HG03520 (cell line): ENCODE measurements at regions not wholly inside any gene's neighbourhood (a gene's known extent, or its start where the extent isn't known, plus 50 kb on each side); places are given as distances from the start of the nearest gene placed in this dataset.

Experiments used
- ATAC-seq: cut with Tn5 transposase; IDR thresholded peaks from one replicate; pipeline ENCODE4 v1.9.1; 2021; ENCODE audit warnings: mild to moderate bottlenecking, moderate library complexity; ENCODE audit not compliant: unreplicated experiment

DNA sequence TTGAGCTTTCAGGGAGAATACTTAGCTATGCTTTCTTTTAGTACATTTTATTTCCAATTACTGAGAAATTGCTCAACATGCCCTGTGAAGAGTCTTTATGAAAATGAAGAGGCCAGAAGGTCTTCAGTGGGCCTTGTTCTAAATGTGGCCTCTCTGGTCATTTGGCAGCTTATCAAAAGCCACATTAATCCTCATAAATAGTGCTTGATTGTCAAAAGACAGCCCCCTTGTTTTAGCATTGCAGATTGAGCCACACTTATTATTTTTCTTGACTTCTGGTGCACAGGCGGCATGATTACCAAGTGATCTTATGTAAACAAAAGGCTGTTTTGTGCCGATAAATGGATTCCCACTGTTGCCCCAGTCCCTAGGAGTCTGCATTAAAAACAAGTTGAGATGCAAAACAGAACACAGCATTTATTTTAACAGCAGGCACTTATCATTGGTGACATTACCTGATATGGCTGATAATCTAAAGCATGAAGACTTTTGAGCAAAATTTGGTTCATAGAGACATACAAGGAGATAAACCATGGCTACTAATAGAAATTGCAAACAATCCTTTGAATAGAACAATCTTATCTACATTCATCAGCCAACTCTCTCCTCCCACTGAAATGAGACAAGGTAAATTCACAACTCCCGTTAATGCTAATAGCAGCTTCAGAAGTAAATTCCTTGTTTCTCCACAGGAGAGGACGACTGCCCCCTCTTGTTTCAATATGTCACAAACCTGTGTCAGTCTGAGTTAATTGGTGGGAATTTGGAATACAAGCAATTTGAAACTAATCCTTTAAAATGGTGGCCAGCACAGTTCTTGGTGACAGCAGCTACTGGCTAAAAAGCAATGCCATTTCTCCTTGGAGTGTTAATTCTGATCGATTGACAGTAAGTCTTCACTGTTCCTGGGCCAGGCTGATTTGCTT lies 194.3 kb downstream of the NSUN3 start:
- ATAC-seq = no peak

DNA sequence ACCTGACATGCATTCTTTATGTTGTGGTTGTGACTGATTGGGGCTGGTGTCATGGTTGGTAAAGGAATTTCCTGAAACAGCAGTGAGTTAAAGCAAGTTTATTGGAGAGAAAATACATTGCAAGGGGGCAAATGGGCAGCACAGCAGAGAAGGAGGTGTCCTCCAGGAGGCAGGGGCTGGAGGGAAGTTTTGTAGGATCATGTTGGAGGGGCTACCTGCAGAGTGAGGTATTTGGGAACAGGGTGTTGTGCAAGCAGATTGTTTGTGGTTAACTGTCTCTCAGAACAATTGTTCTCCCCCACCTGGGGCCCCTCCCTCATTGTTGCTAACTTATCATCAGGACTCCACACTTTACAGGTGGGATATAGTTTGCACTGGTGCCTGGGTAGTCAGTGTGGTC lies 196.0 kb downstream of the NSUN3 start:
- ATAC-seq = no peak

DNA sequence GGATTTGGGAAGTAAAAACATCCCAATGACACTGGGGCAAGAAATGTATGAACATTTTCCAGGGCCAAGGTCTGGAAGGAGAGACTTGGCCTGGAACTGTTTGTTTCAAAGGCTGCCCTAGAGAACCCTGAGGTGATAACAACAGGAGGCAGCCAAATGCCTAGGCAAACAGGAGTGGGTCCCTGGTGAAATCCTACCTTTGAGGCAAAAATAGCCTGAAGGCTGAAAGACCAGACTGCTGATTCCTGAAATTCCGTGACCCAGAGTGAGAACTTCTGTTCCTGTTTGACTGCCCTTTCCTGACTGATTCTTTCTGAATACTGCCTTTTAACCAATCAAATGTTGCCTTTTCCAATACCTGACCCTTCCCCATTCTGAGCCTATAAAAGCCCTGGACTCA lies 196.4 kb downstream of the NSUN3 start:
- ATAC-seq = no peak

DNA sequence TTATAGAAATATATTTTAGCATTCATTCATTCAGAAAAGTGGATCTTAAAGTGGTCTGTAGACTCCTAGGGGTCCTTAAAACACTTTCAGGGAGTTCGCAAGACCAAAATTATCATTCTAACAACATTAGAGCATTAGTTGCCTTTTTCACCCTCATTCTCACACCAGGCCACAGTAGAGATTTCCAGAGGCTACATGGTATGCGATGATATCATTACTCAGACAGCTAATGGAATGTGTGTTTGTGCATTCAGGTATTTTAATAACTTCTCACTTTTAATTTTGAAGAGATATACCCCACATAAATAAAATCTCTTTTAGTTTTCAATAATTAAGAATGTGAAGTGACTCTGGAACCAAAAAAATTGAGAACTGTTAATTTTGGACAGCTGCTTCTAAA lies 206.9 kb downstream of the NSUN3 start:
- no peak for ATAC-seq

DNA sequence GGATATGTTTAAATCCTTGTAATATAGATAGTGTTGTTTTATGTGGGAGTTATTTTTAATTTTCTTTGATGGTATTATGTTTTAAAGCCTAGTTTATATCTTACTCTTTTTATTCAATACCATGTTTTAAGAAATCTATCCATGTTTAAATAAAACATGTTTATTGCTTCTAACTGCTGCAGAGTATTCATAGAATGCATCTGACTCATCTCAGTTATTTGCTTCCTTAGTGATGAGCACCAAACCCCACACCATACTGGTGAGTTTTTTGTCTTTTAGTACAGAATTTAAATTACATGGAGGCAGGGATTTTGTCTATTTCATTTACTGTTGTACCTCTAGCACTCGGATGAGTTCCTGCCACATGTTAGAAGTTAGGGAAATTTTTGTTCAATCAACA lies 209.2 kb downstream of the NSUN3 start:
- ATAC-seq = no peak

DNA sequence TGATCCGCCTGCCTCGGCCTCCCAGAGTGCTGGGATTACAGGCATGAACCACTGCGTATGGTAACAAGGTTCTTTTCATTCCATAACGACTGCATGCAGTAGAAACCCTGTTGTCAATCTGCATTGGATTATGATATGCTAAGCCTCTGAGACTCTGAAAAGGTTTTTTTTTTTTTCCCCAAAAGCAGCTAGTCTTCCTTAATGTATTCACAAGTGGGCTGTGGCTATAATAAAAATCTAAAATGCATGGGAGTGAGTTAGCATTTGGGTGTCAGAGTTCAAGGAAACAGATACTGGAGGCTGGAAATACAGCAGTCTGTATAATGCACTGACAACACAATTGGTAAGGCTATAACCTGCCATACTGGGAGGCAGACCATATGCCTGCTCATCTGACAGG lies 218.1 kb downstream of the NSUN3 start:
- ATAC-seq = no peak

DNA sequence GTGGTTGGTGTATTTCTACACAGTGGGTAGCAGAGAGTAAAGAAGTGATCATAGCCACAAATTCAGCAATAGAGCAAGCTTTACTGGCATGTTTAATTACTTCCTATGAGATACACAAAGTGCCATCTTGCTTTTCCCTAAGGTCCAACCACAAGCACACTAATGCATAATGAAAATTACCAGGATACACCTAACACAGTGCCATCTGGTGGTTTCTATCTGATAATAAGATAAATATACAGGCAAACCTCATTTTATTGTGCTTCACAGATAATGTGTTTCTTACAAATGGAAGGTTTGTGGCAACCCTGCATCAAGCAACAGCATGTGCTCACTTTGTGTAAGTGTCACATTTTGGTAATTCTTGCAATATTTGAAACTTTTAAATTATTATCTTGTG lies 223.0 kb downstream of the NSUN3 start:
- ATAC-seq = no peak

DNA sequence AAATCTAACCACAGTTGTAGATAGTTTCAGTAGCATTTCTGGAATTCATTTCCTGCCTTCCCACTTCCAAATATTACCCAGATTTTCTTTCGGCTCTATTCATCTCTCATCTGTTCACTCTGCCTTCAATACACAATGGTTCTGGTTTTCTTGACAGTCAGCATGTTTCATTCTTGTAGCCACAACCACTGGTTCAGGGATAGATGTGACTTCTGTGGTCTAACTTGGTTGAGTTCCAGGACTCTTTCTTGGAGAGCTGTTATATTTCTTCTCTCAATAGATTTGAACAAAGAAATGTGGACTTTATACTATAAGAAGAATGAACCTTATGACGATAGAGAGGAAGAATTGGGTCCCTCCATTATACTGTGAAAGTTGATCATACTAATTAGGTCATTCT lies 228.8 kb downstream of the NSUN3 start:
- ATAC-seq = no peak

DNA sequence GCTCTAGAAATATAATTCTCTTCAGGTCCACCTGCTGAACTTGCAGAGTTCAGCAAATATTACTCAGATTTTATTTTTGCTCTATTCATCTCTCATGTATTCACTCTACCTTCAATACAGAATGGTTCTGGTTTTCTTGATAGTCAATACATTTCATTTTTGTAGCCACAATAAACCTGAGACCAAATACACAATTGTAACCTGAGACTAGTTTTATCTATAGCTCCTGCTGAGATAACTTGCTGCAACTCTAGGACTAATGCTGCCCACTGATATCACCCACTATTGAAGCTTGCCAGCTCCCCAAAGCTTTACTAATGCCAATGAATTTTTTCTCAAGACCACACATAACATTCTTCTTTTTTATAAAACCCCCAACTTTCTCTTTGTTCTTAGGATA lies 229.3 kb downstream of the NSUN3 start:
- ATAC-seq = no peak

DNA sequence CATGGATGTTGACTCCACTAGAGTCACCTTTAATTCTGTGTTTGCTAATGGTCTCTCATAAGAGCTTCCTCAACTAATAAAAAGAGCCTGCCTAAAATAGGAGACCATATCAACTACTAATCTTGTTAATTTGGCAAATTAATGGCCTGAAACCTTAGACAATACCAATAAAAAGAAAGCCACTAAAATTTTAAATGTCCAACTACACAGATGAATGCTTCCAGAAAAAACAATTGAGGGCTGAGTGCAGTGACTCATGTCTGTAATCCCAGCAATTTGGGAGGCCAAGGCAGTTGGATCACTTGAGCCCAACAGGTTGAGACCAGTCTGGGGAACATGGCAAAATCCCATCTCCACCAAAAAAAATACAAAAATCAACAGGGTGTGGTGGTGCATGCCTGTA lies 230.9 kb downstream of the NSUN3 start:
- ATAC-seq = no peak

DNA sequence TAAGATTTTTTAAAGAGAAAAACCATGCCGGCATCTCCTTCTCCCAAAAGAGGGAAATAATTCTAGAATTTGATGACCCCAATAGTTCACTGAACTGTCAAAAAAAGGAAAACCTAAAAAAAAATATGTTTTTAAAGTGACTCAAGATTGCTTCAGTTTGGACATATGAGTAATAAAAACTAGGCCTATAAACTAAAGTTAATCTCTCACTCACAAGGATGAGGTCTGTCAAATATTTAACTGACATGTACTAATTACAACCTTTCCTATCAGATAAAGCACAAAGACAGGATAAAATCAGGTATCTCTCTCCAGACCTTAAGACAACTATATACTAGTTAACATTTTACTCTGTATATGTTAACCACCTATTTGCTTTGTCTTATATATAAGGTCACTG lies 231.9 kb downstream of the NSUN3 start:
- no peak for ATAC-seq

DNA sequence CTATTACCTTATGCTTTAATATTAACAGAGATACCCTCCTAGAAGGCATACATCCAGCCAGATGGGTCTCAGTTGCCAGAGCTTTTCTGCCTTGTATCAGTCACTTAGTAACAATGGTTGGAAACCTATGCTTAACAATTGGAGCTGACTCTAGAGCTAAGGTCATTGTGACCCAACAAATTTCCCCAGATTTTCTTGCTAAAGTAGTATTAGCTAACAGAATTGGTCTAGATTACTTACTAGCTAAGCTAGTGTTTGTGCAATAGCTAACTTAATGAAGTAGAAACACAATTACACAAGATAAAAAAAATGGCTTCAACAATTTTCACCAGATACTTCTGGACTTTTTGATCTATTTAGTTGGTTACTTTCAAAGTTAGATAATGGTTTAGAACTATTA lies 236.9 kb downstream of the NSUN3 start:
- no peak for ATAC-seq

DNA sequence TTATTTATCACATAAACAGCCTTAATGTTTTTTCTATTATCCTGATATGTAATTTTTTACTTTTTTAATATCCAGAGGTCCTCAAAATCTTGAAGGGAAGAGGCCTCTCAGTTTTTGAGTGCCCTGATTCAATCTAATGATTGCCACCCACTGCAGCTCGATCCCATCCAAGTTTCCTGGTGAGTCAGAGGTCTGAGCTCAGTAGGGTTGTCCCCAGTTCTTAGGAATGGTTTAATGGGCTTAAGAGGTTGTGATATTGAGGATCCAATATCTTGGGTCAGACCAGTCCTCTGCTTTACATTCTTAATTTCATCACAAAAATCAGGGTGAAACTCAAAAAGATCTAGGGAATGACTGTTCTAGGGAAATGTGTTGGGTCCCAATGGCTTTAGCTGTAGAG lies 238.5 kb downstream of the NSUN3 start:
- no peak for ATAC-seq

DNA sequence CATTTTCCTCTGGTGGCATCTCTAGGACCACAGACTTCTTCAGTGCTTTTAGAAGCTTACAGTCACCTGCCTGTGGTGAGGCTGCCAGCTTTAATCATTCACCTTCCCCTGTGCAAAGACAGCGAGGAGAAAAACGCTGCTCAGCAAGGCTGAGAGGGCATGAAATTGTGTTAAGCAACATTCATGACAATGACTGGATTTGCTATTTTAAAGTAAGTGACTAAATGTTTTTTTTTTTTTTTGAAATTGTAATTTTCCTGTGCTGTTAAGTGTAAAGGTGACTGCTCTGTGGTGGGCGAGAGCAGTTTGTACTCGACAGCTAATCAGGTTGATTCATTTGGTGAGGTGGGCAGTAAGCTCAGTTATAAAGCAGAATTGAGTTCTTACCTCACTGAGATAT lies 240.4 kb downstream of the NSUN3 start:
- ATAC-seq = no peak

DNA sequence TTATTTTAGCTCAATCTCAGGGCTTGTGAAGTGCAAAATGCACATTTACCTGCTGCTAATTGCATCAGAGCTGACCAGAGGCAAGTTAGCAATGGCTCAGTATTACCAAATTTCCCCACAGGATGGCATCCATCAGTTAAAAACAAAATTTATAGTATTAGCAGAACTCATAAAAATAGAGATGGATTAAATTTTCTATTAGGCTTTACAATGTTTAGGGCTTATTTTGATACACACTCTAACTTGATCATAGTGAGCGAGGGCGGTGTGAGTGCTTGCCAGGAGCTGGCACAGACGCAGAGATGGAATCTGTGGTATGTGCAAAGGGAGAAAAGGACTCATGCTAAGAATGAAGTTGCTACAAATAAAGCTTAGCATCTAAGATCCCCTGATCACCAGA lies 241.0 kb downstream of the NSUN3 start:
- ATAC-seq = no peak

DNA sequence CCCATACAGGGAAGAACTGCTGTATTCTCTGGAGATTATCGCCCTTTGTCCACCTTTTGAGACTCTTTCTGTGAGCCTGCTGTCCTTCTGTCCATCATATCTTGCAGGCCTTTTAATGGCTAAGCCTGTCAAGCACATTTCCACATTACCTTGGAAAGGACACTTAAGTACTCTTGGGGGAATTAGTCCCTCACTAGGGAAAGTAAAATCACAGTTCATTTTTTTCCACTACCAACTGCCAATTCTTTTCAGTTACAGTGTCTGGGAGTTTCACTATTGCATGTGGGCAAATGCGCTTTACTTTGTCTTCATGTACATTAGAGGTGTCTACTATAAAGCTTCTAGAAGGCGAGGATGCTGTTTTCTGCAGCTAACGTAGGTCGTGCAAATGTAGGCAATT lies 242.1 kb downstream of the NSUN3 start:
- no peak for ATAC-seq

DNA sequence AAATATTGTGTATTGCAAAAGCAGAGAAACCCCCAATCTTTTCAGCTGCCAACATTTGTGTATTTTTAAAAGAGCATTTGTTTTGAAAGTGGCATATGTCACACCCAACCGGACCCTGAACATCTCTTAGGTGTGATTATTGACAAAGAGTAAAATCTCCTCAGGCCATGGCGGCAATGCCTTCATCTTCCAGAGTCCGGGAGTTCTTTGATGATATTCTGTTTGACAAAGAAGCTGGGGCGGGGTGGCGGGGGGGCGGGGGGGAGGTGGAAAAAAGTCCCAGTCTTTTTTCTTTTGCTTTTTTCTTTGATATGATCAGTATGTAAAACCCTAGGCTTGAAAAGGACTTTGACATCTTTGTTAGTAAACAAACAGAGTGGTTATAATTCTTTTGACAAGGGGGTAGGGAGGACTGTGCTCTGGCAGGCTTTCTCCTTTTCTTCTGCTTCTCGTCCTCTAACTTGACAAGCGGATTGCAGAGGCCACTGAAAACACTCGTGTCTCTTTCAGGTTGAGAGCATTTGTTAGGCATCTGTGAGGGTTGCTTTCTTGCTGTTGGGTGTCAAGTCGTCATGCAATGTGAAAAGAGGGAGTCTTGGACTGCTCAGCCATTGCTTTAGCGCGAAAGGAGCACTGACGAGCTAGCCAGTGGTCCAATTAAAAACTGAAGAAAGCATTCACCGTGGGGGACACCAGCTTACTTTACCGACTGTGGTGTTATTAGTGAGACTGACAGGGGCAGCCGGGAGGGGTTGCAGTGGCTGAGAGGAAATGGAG lies 243.2 kb downstream of the NSUN3 start:
- no peak for ATAC-seq

DNA sequence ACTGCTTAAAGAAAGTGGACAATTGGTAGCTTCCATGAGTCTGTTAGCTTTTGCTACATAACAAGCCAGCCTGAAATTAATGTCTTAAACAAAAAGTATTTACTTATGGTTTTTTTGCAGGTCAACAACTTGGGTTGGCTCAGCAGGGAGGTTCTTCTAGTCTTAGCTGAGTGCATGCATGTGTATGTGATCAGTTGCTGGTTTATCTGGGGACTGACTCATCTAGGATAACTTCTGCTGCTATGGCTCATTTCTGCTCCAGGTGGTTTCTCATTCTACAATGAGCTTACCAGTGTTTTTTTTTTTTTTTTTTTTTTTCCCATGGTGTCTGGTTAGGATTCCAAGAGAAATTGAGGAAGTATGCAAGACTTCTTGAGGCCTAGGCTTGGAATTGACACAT lies 244.7 kb downstream of the NSUN3 start:
- no peak for ATAC-seq

DNA sequence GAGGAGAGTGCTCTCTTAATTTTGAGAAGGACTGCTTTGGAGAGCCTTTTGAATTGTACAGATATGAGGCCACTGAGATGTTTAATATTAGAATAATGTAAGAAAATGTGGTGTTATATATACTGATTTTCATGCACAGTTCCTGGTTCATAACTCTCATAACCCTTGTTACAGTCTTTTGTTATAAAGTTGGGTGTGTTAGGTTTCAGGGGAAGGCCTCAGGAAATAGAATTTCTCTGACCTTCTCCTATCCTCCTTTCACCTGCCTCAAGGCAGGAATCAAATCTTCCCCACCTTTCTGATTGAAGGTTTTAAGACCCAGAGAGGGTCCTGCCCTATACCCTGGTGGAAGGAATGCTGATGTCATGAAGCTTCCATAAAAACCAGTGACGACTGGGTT lies 245.9 kb downstream of the NSUN3 start:
- ATAC-seq = no peak

DNA sequence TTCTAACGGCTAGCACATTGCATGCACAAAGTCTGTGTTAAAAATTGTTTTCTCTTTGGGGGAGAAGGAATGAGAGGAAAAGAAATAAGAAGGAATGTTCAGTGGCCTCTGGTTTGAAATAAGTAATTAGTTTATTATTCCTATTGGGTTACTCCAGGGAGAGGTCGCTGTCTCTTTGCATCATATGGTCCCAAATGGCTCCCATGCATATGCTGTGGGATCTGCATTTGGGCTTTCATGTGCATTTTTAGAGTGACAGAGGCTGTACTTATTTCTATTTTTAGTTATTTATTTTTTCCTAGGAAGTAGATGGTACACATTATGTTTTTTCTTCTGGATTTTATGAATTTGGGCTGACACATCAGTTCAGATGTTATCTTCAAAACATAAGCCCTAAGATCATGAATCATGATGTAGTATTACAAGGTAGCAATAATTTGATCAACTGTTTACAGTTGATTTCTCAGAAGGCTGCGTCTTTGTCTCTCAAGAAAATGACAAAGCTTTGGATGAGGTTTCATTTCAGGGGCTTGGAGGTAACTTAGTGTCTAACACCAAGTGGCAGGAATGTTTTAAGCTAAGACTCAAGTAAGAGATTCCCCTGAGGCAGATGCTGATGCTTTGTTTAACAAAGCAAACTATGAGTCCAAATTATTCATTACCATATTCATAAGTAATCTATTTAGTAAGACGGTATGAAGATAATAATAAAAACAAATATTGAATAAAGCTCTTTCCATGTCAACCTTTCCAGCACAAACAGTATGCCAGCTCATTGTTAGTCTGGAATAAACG lies 247.7 kb downstream of the NSUN3 start:
- ATAC-seq = no peak

DNA sequence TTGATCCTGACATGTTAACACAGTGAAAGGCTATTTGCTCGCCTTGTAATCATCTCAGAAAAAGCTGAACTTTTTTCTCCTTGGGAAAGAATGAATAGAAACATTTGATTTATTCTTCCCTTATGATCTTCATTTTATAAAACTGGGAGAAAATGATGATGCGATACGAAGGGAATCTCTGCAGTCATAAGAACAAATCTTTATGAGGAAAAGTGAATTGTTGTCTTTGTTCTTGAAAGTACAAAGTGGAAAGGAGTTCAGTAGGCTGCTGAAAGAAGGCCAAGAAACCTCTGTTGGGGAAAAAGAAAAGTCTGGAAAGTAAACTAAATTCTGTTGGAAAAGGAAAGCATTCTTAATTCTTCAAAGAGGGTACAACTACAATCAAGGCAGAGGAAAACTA lies 248.8 kb downstream of the NSUN3 start:
- ATAC-seq = no peak
